HG02610 (cell line): ENCODE measurements at regions not wholly inside any gene's neighbourhood (a gene's known extent, or its start where the extent isn't known, plus 50 kb on each side); places are given as distances from the start of the nearest gene placed in this dataset.

Source experiments
- ATAC-seq: cut with Tn5 transposase; IDR thresholded peaks from one replicate; pipeline ENCODE4 v1.9.1; 2021; ENCODE audit warnings: mild to moderate bottlenecking, moderate library complexity; ENCODE audit not compliant: unreplicated experiment

DNA sequence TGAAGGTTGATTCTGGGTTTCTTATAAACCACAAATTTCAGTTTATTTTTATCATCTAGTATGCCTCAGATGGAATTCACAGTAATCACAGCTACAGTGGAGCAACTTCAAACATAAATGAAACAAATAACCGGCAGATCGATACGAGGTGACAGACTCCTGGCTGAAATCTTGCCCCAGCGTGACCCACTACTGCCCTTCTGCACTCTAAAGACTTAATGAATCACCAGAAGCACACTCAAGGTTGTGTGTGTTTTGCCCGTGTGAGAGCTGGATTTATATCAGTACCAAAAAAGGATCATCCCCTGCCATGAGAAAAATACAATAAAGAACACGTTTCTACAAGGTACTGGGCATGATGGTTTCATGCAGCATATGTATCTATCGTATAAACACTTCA, 161.7 kb downstream of the KLF12 start:
- ATAC-seq, result no peak

DNA sequence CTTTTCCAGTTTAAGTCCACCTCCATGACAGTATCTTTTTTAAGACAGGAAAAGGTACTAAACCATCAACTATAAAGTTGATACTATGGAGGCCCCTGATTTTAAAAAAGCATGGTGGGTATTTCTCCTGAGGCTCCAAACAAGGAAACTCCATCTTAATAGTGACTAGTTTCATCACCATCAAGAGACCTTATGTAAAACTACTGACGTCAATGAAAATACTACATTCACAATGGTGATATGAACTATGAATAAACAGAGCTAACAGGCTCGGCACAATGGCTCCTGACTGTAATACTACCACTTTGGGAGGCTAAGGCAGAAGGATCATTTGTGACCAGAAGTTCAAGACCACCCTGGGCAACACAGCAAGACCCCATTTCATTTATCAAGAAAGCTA, 162.7 kb downstream of the KLF12 start:
- ATAC-seq, result no peak

GRCh38 chr13:73970421-73971055, 163.7 kb downstream of the KLF12 start:
- no peak for ATAC-seq

DNA sequence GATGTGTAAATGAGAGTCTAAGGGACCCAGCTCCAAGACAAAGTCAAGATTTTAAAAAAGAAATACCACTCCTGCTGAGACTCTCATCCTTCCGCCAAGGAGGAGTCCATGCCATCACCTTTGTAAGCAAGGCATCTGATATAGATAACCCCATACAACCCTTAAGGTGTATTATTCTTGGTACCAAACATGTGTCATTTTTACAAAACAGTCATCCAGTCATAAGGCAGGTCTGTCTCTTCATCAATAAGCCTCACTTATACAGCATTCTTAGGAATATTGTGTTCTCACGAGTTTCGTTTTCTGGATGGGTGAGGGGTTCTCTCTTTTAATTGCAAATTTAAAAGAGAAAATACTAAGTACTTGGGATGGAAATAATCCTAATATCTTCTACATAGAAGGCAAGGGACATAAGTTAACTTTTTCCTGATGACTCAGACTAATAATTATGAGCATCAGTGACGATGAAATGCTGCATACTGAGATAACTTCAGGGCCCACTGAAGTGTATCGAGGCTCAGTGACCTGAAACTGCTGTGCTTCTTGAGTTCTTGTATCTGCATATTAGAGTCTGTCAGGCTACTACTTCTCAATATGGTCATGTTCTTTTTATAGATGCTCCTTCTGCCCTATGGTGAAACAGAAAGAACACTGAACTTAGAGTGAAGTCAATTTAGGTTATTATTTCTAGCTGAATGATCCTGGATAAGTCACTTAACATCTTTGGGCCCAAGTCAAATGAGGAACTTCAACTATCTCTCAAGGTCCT, 166.6 kb downstream of the KLF12 start:
- peak; percentile 99 for ATAC-seq

GRCh38 chr13:73966331-73966730, 167.9 kb downstream of the KLF12 start:
- no peak for ATAC-seq

DNA sequence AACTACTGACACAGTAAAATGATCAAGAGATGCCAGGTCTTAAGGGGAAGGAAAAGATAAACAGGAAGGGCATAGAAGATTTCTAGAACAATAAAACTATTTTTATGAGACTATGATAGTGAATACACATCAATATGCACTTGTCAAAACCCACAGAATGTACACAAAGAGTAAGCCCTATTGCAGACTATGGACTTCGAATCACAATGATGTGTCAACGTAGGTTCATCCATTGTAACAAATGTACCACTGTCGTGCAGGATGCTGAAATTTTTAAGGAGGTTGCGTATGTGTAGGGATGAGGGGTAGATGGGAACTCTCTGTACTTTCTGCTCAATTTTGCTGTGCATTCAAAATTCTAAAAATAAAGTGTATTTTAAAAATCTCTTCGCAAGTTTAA, 171.9 kb downstream of the KLF12 start:
- ATAC-seq, result no peak

GRCh38 chr13:73961181-73961580, 173.0 kb downstream of the KLF12 start:
- no peak for ATAC-seq

DNA sequence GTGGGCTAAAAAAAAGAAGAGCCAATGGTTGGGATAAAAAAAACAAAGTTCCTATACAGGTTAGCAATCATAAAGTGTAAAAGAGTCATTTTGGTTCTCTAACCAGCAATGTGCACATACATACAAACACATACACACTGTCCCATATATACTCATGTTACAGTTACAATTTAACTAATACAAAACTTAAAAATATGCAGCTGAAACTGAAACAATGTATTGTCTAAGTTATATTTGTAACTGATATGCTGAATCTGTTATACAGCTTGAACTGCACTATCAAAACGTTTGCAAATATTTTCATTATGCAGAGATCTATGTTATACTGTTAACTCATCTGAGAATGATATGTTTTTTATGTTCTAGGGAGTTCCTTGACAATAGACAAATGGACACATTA, 173.7 kb downstream of the KLF12 start:
- ATAC-seq, result peak; percentile 53

DNA sequence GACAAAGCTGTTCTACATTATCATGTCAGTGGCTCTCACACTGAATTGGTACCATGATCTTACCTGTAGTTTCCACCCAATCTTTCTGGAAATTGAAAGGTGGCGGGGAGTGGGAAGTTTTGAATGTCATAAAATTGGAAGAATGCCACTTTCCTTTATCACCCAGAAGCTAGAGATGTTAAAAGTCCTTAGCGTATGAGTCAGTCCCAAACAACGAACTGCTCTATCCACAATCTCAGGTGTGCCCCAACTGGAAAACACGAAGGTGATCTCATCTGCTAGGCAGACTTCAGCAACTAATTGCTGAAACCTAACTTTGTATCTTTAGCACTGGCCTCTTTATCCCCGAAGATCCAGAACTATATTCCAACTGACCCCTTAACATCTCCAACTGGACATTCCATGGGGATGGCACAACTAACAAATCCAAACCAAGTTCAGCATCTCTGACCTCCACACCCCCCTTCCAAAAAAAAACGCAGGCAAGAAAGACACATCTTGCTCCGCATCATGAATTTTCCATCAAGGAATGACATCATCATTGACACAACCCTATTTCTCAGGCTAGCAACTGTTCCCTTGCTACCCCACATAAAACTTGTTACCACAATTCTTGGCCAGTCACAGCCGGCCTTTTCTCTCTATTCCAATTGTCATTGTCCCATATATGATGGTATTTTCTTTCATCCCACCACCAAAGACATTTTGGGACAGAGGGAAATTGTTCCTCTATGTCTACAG, 175.4 kb downstream of the KLF12 start:
- ATAC-seq, result no peak

GRCh38 chr13:73957889-73958288, 176.3 kb downstream of the KLF12 start:
- ATAC-seq, result no peak

DNA sequence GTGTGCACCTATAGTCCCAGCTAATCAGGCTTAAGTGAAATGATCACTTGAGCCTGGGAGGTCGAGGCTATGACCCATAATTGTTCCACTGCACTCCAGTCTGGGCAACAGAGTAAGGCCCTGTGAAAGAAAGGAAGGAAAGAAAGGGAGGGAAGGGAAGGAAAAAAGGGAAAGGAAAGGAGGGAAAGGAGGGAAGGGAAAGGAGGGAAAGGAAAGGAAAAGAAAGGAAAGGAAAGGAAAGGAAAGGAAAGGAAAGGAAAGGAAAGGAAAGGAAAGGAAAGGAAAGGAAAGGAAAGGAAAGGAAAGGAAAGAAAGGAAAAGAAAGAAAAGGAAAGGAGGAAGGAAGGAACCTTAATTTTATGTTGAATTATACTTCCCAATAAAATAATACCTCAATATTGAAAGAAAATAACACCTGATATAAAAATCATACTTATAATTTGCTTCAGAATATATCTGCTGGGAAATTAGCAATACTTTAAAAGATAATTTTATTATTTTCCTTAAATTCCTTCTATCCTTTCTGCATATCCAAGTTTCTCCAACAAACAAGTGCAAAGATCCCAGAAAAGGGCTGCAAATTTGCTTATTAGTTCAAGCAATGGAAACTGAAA, 177.3 kb downstream of the KLF12 start:
- ATAC-seq, result no peak

GRCh38 chr13:73955977-73956500, 178.2 kb downstream of the KLF12 start:
- no peak for ATAC-seq

DNA sequence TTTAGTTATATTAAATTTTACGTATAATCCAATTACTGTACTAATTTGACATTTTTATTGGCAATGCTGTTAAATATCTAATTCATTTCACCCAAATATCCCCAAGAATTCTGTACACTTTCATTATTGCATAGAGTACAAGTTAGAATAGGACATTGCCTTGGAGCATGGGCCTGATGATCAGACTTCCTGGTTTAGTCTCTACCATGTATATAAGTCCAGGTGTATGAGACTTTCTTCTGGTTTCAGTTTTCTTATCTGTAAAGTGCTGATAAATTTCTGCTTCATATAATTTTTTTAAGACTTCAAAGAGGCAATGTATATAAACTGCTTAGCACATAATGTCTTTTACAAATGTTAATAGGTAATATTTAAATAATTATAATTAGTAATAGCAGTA, 179.4 kb downstream of the KLF12 start:
- ATAC-seq, result peak; percentile 76

DNA sequence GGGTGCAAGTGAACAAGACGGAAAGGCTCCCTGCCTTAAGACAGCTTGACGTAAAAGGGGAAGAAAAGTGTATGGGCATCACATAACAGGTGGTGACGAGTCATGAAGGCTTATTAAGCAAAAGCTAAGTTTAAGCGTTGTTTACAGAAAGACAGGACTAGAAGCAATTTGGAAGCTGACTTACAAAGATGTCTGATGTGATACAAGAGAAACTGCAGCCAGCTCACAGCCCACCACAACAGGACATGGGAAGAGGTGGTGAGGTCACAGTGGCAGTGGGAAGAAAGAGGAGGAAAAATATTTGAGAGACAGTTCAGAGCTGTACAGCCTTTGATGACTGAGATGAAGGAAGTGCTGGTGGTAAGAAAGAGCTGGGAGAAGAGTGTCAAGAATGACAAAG, 181.6 kb downstream of the KLF12 start:
- ATAC-seq, result no peak

- peak; percentile 48 for ATAC-seq
Measured at GRCh38 chr13:73948848-73949529, 185.2 kb downstream of the KLF12 start.

DNA sequence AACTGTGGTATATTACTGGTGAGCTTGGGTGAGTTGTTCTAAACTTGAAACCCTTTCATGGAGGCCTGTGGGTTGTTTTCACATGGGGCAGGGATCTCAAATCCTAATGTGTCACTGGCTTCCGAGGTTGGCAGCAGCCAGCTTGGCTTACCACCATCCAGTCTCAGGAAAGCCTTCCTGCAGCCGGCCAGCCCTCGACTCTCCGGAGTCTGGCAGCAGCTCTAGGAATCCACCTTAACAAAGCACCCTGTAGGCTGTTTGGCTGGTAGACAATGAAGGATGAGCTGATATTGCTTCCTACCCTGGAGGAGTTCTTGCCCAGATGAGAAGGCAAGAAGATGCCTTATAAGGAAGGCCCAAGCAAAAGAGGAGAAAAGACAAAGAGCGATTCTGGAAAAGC, 188.3 kb downstream of the KLF12 start:
- no peak for ATAC-seq

GRCh38 chr13:73945382-73945781, 188.8 kb downstream of the KLF12 start:
- ATAC-seq, result no peak

- ATAC-seq, result no peak
Measured at GRCh38 chr13:73943965-73944233, 190.3 kb downstream of the KLF12 start.

DNA sequence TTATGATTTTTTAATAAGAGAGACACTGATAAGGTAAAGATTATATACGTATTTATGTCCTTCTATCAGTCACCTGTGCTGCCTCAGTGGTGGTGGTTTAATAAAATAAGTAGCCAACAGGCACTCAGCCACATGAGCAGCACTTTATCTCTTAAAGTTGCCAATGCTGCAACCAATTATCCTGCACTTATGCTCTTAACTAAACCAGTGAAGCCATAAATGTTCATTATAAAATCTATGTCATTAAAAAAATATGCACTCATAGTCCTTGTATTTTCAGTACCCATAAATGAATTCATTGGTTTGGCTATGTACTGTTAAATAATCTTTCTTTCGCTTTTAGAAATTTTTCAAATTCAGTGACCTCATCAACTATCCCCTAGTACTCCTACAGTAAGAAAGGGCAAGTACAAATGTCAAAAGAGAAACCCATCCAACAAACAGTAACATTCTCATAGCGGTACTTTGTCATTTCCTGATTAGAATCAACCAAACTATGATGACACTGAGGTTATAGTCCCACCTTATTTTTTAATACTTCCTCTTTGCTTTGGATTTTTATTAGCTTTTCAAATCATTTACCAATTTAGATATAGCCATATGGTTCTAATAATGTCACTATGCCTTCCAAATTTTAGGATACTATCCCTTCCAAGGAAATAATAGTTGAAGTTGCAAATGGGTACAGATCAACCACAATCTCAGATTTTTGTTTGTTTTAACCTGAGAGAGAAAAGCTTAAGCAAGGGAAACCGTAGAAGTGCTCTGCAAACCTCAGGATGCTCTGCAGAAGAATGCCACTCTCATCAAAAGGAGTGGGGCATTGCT, 190.9 kb downstream of the KLF12 start:
- no peak for ATAC-seq

DNA sequence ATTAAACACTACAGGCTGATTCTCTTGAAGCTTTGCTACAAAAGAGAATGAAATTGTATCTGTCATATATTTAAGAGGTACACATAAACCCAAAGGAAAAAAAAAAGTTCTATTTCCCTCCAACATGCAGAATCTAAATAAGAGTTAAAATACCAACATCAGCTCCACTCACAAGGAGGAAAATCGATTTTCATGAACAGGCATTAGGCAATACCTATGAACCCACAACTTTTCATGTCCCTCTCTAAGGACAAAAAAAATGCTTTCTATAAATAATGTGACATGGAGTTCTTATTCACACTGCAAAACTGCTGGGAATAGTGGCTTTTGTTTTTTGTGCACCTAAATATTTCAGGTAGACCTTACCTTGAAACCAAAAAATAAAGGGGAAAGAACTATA, 192.5 kb downstream of the KLF12 start:
- no peak for ATAC-seq
